IPS-NIHi7 (cell line): ENCODE measurements at regions not wholly inside any gene's neighbourhood (a gene's known extent, or its start where the extent isn't known, plus 50 kb on each side); places are given as distances from the start of the nearest gene placed in this dataset.

ENCODE experiments used
- DNase-seq: peaks from one replicate; pipeline ENCODE4 v3.0.0; 2012; ENCODE audit warnings: mixed read lengths; ENCODE audit errors: extremely low spot score

GRCh38 chr5:4384649-4385048, 755.5 kb upstream of the ADAMTS16 start:
- no peak for DNase-seq

DNA sequence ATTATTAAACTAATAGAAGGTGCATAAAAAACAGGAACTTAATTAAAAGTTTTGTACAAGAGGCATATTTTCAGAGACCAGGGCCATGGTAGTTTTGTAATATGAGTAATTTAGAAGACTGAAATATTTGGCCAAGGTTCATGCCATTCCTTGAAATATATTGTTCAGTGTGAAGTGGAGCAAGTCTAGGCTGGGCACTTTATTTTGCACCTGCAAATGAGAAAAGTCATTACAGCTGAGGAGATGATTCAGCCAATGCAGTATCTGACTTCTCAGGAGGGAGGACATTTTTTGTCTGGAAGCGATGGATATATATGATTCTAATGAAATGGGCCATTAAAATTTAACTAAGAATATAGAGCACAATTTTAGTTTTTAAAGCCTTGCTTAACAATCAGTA, 754.0 kb upstream of the ADAMTS16 start:
- no peak for DNase-seq

DNA sequence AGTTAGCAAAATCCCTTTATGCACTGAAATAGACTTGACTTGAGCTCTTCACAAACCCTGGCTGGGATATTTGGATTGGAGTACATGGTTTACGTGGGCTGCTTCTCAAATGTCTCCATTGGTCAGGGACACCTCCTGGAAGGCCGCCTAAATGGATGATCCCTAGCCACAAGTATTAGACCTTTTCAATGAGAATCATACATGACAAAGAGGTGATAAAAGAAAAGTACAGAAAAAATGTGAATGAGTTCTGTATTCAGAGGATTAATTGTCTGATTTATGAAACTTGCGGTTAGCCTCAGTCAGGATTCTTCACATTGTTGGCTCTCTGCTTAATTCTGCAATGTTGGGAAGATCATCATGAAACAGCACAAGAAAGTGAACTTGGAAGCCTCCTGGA, 752.8 kb upstream of the ADAMTS16 start:
- no peak for DNase-seq

DNA sequence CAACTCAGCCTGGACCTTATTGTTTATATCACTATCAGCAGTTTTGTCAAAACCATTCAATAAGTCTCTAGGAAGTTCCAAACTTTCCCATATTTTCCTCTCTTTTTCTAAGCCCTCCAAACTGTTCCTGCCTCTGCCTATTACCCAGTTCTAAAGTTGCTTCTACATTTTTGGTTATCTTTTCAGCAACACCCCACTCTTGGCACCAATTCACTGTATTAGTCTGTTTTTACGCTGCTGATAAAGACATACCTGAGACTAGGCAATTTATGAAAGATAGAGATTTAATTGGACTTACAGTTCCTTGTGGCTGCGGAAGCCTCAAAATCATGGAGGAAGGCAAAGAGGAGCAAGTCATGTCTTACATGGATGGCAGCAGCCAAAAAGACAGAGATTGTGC, 744.4 kb upstream of the ADAMTS16 start:
- DNase-seq: no peak

GRCh38 chr5:4405614-4406219, 734.4 kb upstream of the ADAMTS16 start:
- no peak for DNase-seq

DNA sequence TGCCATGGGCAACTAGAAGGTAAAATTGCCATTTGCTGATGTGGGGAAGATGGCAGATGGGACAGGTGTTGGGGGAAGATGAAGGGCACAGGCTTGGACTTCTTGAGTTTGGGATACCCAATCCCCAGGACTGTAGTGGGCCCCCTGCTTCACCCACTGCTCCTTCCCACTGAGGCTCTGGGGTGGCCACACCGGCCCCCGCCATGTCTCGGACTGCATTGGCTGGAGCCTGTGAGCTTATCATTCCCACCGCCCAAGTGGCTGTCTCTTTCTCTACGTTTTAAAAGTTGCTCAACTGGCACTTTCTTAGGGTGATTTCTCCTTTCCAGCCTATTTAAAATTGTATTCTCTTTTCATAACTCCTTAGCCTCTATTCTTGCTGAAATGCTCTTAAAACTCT, 730.0 kb upstream of the ADAMTS16 start:
- DNase-seq: no peak

DNA sequence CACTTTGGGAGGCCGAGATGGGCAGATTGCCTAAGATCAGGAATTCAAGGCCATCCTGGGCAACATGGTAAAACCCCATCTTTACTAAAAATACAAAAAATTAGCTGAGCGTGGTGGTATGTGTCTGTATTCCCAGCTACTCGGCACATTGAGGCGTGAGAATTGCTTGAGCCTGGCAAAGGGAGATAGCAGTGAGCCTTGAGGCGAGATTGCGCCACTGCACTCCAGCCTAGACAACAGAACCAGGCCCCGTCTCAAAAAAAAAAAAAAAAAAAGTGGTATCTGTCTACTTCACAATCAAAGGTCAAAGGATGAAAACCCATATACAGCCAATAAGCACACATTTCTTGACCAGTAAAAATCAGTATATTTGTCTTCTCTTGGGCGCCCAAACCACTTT, 728.5 kb upstream of the ADAMTS16 start:
- no peak for DNase-seq

DNA sequence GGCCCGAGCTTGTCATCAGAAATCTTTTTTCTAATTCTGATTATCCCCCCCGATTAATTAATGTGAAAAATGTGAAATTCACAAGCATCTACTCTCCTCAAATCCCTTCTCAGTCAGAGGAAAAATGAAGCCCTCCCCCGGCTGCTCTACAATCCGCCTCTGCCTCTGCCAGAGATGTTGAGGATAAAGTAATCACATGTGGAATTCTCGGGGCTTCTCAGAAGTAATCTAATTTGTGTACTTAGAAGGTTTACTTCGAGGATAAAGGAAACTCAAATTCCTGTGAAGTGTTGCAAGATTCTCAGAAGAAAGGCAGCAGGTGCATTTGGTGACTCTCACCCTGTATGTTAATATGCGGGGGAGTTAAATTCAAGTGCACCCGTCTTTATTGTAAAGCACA, 726.1 kb upstream of the ADAMTS16 start:
- DNase-seq: no peak

DNA sequence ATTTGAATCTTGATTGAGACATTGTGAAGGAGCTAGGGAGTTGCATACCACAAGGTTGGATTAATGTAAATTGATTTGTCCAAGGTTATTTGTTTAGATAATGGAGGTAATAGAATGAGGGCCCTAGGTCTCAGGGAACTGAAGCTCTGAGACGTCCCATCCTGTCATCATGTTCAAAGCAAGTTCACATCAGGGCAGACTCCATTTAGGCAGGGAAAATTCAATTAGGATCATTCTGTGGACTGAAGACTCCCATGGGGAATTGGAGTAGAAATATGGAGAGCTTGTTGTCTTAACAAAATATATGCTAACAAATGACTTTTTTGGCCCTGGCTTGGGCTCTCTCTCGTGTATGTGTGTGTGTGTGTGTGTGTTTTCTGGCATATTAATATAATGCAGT, 722.0 kb upstream of the ADAMTS16 start:
- no peak for DNase-seq

DNA sequence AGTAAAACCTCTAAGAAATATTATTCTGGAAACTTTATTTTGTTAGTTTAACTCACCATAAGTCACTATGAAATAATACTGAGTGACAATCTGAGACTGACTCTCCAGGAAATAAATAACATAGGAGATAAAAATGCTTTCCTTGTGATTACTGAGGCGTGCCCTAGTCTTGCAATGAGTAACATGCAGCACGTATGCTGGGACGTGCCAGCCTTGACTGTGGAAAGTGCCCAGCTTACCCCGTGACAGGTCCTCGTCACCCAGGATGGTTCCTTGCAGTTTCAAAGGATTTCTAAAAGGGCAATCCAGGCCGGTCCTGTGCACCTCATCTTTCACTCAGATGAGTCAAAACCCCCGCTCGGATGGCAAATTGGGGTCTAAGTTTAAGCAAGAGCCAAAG, 720.8 kb upstream of the ADAMTS16 start:
- DNase-seq: no peak

DNA sequence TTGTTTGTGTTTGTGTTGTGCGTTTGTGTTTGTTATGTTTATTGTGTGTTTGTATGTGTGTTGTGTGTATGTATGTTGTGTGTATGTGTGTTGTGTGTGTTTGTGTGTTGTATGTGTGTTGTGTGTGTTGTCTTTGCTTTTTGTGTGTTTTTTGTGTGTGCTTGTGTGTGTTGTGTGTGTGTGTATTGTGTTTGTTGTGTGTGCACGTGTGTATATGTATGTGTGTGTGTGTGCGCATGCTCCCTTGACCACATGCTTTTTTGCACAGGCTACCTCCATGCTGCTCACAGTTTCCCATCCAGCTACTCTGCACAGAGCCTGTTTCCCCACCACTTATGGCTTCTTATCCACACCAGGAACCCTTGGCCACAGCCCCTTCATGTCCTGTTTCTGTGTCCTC, 720.0 kb upstream of the ADAMTS16 start:
- no peak for DNase-seq

GRCh38 chr5:4420681-4421080, 719.4 kb upstream of the ADAMTS16 start:
- DNase-seq: no peak

DNA sequence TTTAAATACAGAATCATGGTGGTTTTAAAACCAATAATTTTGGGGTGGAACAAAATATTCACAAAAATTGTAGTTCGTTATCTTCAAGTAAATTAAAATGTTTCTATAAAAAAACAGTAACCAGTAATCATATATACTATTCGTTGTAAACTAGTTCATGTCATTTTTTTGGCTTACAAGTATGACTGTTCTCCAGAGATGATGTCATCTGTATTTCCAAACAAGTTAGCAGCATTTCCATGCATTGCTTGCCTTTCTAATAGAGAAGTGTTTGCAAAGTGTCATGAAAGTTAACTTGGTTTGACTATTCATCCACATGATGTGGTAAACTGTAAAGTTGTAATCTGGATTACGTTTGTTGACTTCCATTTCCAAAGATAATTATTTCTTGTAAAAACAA, 717.9 kb upstream of the ADAMTS16 start:
- no peak for DNase-seq

DNA sequence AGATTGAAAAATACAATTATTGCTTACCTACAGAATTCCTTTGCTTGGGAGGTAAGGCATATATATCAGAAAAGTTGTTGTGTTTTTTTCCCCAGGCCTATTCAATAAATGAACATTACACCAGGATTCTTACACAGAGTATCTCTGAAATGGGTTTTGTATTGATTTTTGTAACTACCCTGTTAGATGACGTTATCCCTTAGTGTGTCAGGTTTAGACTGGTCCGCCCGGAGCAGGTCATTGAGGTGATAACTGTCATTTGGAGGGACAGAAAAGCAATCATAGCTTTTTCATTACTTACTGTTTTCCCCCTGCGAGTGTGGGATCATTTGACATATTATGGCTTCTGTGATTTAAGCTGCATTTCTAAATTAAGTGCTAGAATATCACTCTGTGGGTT, 715.2 kb upstream of the ADAMTS16 start:
- DNase-seq: no peak

GRCh38 chr5:4440536-4440935, 699.6 kb upstream of the ADAMTS16 start:
- DNase-seq: no peak

DNA sequence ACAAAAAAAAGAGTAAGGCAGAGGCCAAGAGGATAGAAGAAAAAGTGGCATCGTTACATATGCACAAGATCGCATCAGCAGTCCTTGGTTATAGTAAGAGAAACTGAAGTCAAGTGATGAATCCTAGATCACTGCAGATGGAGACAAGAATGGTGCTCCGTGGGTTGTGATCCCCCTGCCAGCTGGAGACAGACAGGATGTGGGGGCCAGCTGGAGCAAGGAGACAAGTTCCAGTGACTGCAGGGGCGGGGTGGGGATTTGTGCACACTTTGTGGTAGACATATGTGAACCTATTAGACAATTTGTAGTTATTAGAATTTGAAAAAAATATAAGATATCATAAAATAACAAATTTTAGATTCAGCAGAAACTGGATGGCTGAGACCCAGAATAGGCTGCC, 697.9 kb upstream of the ADAMTS16 start:
- DNase-seq: no peak

- no peak for DNase-seq
Observed at GRCh38 chr5:4447657-4448056, 692.5 kb upstream of the ADAMTS16 start.

GRCh38 chr5:4453655-4454054, 686.5 kb upstream of the ADAMTS16 start:
- no peak for DNase-seq

GRCh38 chr5:4479426-4479825, 660.7 kb upstream of the ADAMTS16 start:
- DNase-seq: no peak

DNA sequence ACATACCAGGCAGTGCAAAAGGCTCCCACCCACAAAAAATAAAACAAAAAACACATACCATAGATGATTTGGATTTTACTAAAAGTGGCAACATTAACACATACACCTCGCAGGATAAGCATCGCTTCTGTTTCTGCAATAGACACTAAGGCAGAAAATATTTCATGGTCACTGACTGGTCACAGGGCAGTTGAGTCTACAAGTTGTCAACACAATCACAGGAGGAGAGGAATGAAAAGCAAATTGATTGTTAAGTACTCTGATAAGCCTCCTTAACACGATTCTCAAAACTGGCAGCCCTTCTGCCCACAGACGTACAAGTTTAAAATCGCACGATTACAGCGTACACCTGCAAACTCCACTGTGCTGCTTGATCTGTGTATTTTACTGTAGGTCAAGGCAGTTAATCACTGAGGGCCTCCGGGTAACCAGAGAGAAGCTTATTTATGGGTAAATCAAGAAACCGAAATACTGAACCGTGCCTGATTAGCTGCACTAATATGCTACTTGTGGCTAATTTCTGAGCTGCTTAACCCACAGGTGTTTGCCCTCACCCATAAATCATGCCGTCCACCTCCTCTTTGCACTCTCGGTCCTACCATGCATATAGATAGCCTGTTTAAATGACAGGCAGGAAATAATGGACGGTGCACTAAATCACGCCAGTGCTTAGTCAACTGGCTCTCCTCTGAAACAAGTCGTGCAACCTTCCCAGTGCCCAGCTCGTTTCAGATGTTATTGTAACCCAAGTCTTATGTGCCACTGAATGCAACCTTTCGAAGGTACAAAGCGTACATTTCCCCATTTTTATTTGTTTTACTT, 659.4 kb upstream of the ADAMTS16 start:
- DNase-seq: no peak

DNA sequence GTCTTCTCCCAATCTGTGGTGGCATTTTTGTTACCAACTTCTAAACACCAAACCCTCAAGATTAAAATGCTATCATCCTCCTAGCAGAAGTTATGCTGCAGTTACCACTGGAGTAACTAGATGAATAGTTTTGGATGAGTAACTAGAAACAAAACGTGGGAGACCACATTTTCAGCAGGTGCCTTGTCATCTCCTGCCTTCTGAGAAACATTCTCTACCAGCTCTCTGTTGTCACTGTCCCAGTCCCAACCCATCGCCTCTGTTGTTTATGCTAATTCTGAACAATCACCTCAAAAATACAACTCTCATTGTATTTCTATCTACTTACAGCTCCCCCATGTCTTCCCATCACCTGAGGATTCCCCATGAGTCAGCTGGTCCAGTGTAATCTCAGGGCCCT, 652.5 kb upstream of the ADAMTS16 start:
- no peak for DNase-seq

DNA sequence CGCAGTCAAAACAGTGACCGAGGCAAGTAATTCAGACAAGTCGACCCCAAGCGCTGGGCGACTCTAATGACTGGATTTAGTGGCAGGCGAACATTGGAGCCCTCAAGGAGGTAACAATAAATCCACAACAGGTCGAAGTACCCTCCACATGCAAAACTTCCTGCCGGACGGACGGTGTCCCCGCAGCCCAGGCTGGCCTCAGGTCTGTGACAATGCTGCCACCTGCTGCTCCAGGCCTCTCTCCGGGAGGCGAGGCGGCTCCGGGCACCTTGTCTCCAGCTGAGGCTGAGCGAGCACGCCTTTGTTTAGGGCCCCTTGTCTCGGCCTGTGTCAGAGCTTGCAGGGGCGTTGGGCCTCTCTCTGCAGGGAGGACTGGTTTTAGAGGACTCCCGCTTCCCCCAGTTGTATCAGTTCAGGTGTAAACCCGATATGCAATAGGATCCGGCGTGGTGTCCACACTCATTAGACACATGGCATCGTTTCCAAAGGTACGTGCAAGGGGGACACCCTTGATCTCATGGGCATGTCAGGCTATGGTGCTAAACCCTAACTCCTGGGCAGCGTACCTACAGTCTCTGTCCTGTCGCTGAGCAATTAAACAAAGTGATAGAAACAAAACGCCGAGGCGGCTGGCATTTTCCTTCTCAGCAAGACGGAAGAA, 628.0 kb upstream of the ADAMTS16 start:
- peak; percentile 41 for DNase-seq

- no peak for DNase-seq
Observed at GRCh38 chr5:4513381-4513780, 626.7 kb upstream of the ADAMTS16 start.
